Right atrium auricular region (tissue), 2 donors: ENCODE measurements at regions not wholly inside any gene's neighbourhood (a gene's known extent, or its start where the extent isn't known, plus 50 kb on each side); places are given as distances from the start of the nearest gene placed in this dataset.

Experiments
- DNase-seq: peaks from one replicate; pipeline ENCODE4 v3.0.0-alpha.2; 2019; ENCODE audit warnings: low spot score
- H3K27ac ChIP-seq, 2 donors: fragments of 200-600 bp; sonication (generic); 1 replicate in 1 of 2; 2 replicates in 1 of 2; pipeline ENCODE4 v1.5.1; 2016 to 2019
- H3K27me3 ChIP-seq, 2 donors: fragments of 200-600 bp; sonication (generic); one replicate each; pipeline versions ENCODE4 v1.5.1 to v1.6.0; 2017 to 2019
- H3K36me3 ChIP-seq: fragments of 200-600 bp; sonication (generic); one replicate; pipeline ENCODE4 v1.5.1; 2016
- H3K4me1 ChIP-seq, 2 donors: fragments of 200-600 bp; sonication (generic); one replicate each; pipeline versions ENCODE4 v1.5.1 to v1.6.0; 2017 to 2019
- H3K4me3 ChIP-seq, 2 donors: fragments of 200-600 bp; sonication (generic); 1 replicate in 1 of 2; 2 replicates in 1 of 2; pipeline ENCODE4 v1.5.1; 2017 to 2019; ENCODE audit warnings: mild to moderate bottlenecking in 1 of 2, moderate library complexity in 1 of 2
- H3K9me3 ChIP-seq, 2 donors: fragments of 200-600 bp; sonication (generic); one replicate each; pipeline ENCODE4 v1.5.1; 2019
- CTCF ChIP-seq, 2 donors: fragments of 200-600 bp; sonication (generic); IDR thresholded peaks; one replicate each; pipeline ENCODE4 v1.5.1; 2019; ENCODE audit warnings: antibody characterized with exemption in 2 of 2

- no peak for TF ChIP-seq CTCF (IDR thresholded peaks at IDR 0.05)
Observed at GRCh38 chr11:39239553-39239952, 2219.9 kb downstream of the LRRC4C start.

GRCh38 chr11:39236916-39237315, 2222.5 kb downstream of the LRRC4C start:
- no peak for TF ChIP-seq CTCF (IDR thresholded peaks at IDR 0.05)

More at GRCh38 chr11:39239553-39239952, 2219.9 kb downstream of the LRRC4C start:
- DNase-seq = no peak
- no peak overlapping the region for H3K4me3 ChIP-seq
- H3K27ac ChIP-seq = no peak overlapping the region
- H3K36me3 ChIP-seq = no peaks in the 10 kb centered on the region
- H3K9me3 ChIP-seq = no peaks in the 10 kb centered on the region
- H3K27me3 ChIP-seq = no peaks in the 10 kb centered on the region
- H3K4me1 ChIP-seq = no peaks in the 10 kb centered on the region

GRCh38 chr11:39221550-39222138, 2237.8 kb downstream of the LRRC4C start:
- Histone ChIP-seq H3K4me3 (no peak overlapping the region), H3K9me3 (no peaks in the 10 kb centered on the region), H3K36me3 (no peaks in the 10 kb centered on the region), H3K4me1 (no peaks in the 10 kb centered on the region), H3K27ac (no peak overlapping the region), H3K27me3 (no peaks in the 10 kb centered on the region)
- no peak for DNase-seq
- TF ChIP-seq CTCF (IDR thresholded peaks at IDR 0.05) = no peak

More at GRCh38 chr11:39236916-39237315, 2222.5 kb downstream of the LRRC4C start:
- H3K4me3 ChIP-seq = no peak overlapping the region
- H3K27ac ChIP-seq = no peak overlapping the region
- H3K36me3 ChIP-seq = no peaks in the 10 kb centered on the region
- no peaks in the 10 kb centered on the region for H3K9me3 ChIP-seq
- no peak for DNase-seq
- no peaks in the 10 kb centered on the region for H3K27me3 ChIP-seq
- H3K4me1 ChIP-seq = no peaks in the 10 kb centered on the region

- Histone ChIP-seq H3K4me3 (no peak overlapping the region), H3K27ac (no peak overlapping the region), H3K27me3 (no peaks in the 10 kb centered on the region), H3K9me3 (no peaks in the 10 kb centered on the region), H3K36me3 (no peaks in the 10 kb centered on the region), H3K4me1 (no peaks in the 10 kb centered on the region)
- no peak for TF ChIP-seq CTCF (IDR thresholded peaks at IDR 0.05)
- no peak for DNase-seq
Observed at GRCh38 chr11:39220501-39221230, 2238.8 kb downstream of the LRRC4C start.

- H3K9me3 ChIP-seq = no peaks in the 10 kb centered on the region
- no peaks in the 10 kb centered on the region for H3K36me3 ChIP-seq
- no peak overlapping the region for H3K4me3 ChIP-seq
- no peak for TF ChIP-seq CTCF (IDR thresholded peaks at IDR 0.05)
- H3K4me1 ChIP-seq = no peaks in the 10 kb centered on the region
- no peak overlapping the region for H3K27ac ChIP-seq
- DNase-seq = no peak
- no peaks in the 10 kb centered on the region for H3K27me3 ChIP-seq
Observed at GRCh38 chr11:39220069-39220468, 2239.4 kb downstream of the LRRC4C start.
